Smooth muscle cell (in vitro differentiated cells): ENCODE measurements at regions not wholly inside any gene's neighbourhood (a gene's known extent, or its start where the extent isn't known, plus 50 kb on each side); places are given as distances from the start of the nearest gene placed in this dataset.

ENCODE experiments used
- DNase-seq: peaks from one replicate; lab custom pipeline; 2025; ENCODE audit not compliant: unreplicated experiment; lab: John Stamatoyannopoulos, UW
- H2AFZ ChIP-seq: fragments of 200-600 bp; sonication (generic); 2 replicates; pipeline ENCODE4 v1.6.0; 2016; ENCODE audit warnings: antibody characterized with exemption, low read depth, mild to moderate bottlenecking
- H3F3A ChIP-seq: fragments of 200-600 bp; sonication (generic); 2 replicates; pipeline ENCODE4 v1.6.0; 2017; ENCODE audit warnings: antibody characterized with exemption, low read depth
- H3K27ac ChIP-seq: fragments of 200-600 bp; sonication (generic); 2 replicates; pipeline ENCODE4 v1.5.1; 2016; ENCODE audit warnings: low read depth, mild to moderate bottlenecking
- H3K27me3 ChIP-seq: fragments of 200-600 bp; sonication (generic); 2 replicates; pipeline ENCODE4 v1.6.1; 2016; ENCODE audit warnings: low read depth, mild to moderate bottlenecking
- H3K36me3 ChIP-seq: fragments of 200-600 bp; sonication (generic); 2 replicates; pipeline ENCODE4 v1.5.1; 2016; ENCODE audit warnings: low read depth
- H3K4me1 ChIP-seq: fragments of 200-600 bp; sonication (generic); 2 replicates; pipeline ENCODE4 v1.5.1; 2016; ENCODE audit warnings: low read depth
- H3K4me2 ChIP-seq: fragments of 200-600 bp; sonication (generic); 2 replicates; pipeline ENCODE4 v1.6.0; 2016; ENCODE audit warnings: mild to moderate bottlenecking
- H3K4me3 ChIP-seq: fragments of 200-600 bp; sonication (generic); 2 replicates; pipeline ENCODE4 v1.5.1; 2016; ENCODE audit warnings: mild to moderate bottlenecking
- H3K79me2 ChIP-seq: fragments of 200-600 bp; sonication (generic); 2 replicates; pipeline ENCODE4 v1.6.0; 2016; ENCODE audit warnings: low read depth, mild to moderate bottlenecking
- H3K9ac ChIP-seq: fragments of 200-600 bp; sonication (generic); 2 replicates; pipeline ENCODE4 v1.6.0; 2016; ENCODE audit warnings: low read depth
- H3K9me3 ChIP-seq: fragments of 200-600 bp; sonication (generic); replicated peaks from 2 replicates; pipeline ENCODE4 v1.5.1; 2016; ENCODE audit warnings: low read depth
- H4K20me1 ChIP-seq: fragments of 200-600 bp; sonication (generic); 2 replicates; pipeline ENCODE4 v1.6.0; 2016; ENCODE audit warnings: low read depth
- WGBS: methylation state at CpG from one replicate; pipeline ENCODE4 v1.1.7; 2016; ENCODE audit warnings: low lambda C conversion rate; 5-methylcytosine and 5-hydroxymethylcytosine counted together
- TF ChIP-seq, protein P1 (sequence below): fragments of 200-600 bp; sonication (generic); IDR thresholded peaks from 2 replicates; pipeline ENCODE4 v1.5.1; 2017; ENCODE audit warnings: borderline replicate concordance, mild to moderate bottlenecking, antibody characterized with exemption; ENCODE audit not compliant: insufficient read depth, poor library complexity, severe bottlenecking

- Histone ChIP-seq H3K4me1 (no peaks in the 10 kb centered on the region), H3K36me3 (no peaks in the 10 kb centered on the region), H3K9ac (no peak overlapping the region), H3K9me3 (no peaks in the 10 kb centered on the region), H3F3A (no peaks in the 10 kb centered on the region), H3K79me2 (no peaks in the 10 kb centered on the region), H2AFZ (no peak overlapping the region), H3K4me3 (no peak overlapping the region), H3K27me3 (no peaks in the 10 kb centered on the region), H3K27ac (no peak overlapping the region), H4K20me1 (no peaks in the 10 kb centered on the region), H3K4me2 (no peak overlapping the region)
- 76% methylated on average over 7 of the region's 7 CpGs for WGBS
- TF ChIP-seq, protein P1, sequence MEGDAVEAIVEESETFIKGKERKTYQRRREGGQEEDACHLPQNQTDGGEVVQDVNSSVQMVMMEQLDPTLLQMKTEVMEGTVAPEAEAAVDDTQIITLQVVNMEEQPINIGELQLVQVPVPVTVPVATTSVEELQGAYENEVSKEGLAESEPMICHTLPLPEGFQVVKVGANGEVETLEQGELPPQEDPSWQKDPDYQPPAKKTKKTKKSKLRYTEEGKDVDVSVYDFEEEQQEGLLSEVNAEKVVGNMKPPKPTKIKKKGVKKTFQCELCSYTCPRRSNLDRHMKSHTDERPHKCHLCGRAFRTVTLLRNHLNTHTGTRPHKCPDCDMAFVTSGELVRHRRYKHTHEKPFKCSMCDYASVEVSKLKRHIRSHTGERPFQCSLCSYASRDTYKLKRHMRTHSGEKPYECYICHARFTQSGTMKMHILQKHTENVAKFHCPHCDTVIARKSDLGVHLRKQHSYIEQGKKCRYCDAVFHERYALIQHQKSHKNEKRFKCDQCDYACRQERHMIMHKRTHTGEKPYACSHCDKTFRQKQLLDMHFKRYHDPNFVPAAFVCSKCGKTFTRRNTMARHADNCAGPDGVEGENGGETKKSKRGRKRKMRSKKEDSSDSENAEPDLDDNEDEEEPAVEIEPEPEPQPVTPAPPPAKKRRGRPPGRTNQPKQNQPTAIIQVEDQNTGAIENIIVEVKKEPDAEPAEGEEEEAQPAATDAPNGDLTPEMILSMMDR = peak; percentile 51
- DNase-seq = no peak
Observed at GRCh38 chr14:21940887-21941856, 267.6 kb upstream of the OR4E1 start.

- no peaks in the 10 kb centered on the region for H3K27me3 ChIP-seq
- H3K4me2 ChIP-seq = peak overlapping the region; percentile 23
- H4K20me1 ChIP-seq = no peaks in the 10 kb centered on the region
- WGBS = 28% methylated on average over 1 of the region's 1 CpG
- H3K27ac ChIP-seq = peak overlapping the region; percentile 12
- no peaks in the 10 kb centered on the region for H3K79me2 ChIP-seq
- H2AFZ ChIP-seq = no peak overlapping the region
- TF ChIP-seq, protein P1 = no peak
- no peak overlapping the region for H3K9ac ChIP-seq
- H3K4me1 ChIP-seq = no peaks in the 10 kb centered on the region
- no peaks in the 10 kb centered on the region for H3K36me3 ChIP-seq
- no peaks in the 10 kb centered on the region for H3F3A ChIP-seq
- DNase-seq = no peak
- no peaks in the 10 kb centered on the region for H3K9me3 ChIP-seq
- no peak overlapping the region for H3K4me3 ChIP-seq
Observed at GRCh38 chr14:21939836-21940235, 266.2 kb upstream of the OR4E1 start.

- no peaks in the 10 kb centered on the region for H4K20me1 ChIP-seq
- no peak overlapping the region for H3K4me3 ChIP-seq
- TF ChIP-seq, protein P1 = no peak
- no peaks in the 10 kb centered on the region for H3K79me2 ChIP-seq
- H3K27me3 ChIP-seq = peaks cover 6% of the 10 kb centered on the region
- DNase-seq = no peak
- 94% methylated on average over 2 of the region's 2 CpGs for WGBS
- no peak overlapping the region for H2AFZ ChIP-seq
- no peaks in the 10 kb centered on the region for H3K36me3 ChIP-seq
- no peak overlapping the region for H3K27ac ChIP-seq
- H3F3A ChIP-seq = no peaks in the 10 kb centered on the region
- no peaks in the 10 kb centered on the region for H3K9me3 ChIP-seq
- no peaks in the 10 kb centered on the region for H3K4me1 ChIP-seq
- no peak overlapping the region for H3K4me2 ChIP-seq
- H3K9ac ChIP-seq = no peak overlapping the region
Observed at GRCh38 chr14:21937996-21938395, 264.4 kb upstream of the OR4E1 start.
